ENCODE measurements at regions not wholly inside any gene's neighbourhood (a gene's known extent, or its start where the extent isn't known, plus 50 kb on each side); places are given as distances from the start of the nearest gene placed in this dataset.

GRCh38 chr2:151177756-151178155, 83.9 kb downstream of the RBM43 start:
- DNase-seq, result no peak
- H3K4me3 ChIP-seq, result no peak overlapping the region
- H3K36me3 ChIP-seq, result no peaks in the 10 kb centered on the region
- no peak overlapping the region for H3K27ac ChIP-seq
- H3K27me3 ChIP-seq, result no peaks in the 10 kb centered on the region
- TF ChIP-seq POLR2A (IDR thresholded peaks at IDR 0.05) (no peak), CTCF (IDR thresholded peaks at IDR 0.05) (no peak)
- no peaks in the 10 kb centered on the region for H3K4me1 ChIP-seq
- no peaks in the 10 kb centered on the region for H3K9me3 ChIP-seq

- no peak for TF ChIP-seq CTCF (IDR thresholded peaks at IDR 0.05)
- Histone ChIP-seq H3K9me3 (no peaks in the 10 kb centered on the region), H3K4me3 (no peak overlapping the region), H3K27ac (no peak overlapping the region), H3K4me1 (no peaks in the 10 kb centered on the region), H3K36me3 (no peaks in the 10 kb centered on the region), H3K27me3 (no peaks in the 10 kb centered on the region)
- DNase-seq, result no peak
Measured at GRCh38 chr2:151176661-151177060, 85.0 kb downstream of the RBM43 start.

GRCh38 chr2:151175864-151176263, 85.8 kb downstream of the RBM43 start:
- H3K9me3 ChIP-seq, result no peaks in the 10 kb centered on the region
- H3K27me3 ChIP-seq, result no peaks in the 10 kb centered on the region
- H3K4me1 ChIP-seq, result no peaks in the 10 kb centered on the region
- H3K27ac ChIP-seq, result no peak overlapping the region
- no peak for DNase-seq
- TF ChIP-seq POLR2A (IDR thresholded peaks at IDR 0.05), result no peak
- no peak for TF ChIP-seq CTCF (IDR thresholded peaks at IDR 0.05)
- no peak overlapping the region for H3K4me3 ChIP-seq
- H3K36me3 ChIP-seq, result no peaks in the 10 kb centered on the region

- no peak overlapping the region for H3K4me3 ChIP-seq
- no peaks in the 10 kb centered on the region for H3K9me3 ChIP-seq
- TF ChIP-seq CTCF (IDR thresholded peaks at IDR 0.05) (no peak), POLR2A (IDR thresholded peaks at IDR 0.05) (no peak)
- DNase-seq, result no peak
- no peaks in the 10 kb centered on the region for H3K36me3 ChIP-seq
- H3K4me1 ChIP-seq, result no peaks in the 10 kb centered on the region
- H3K27me3 ChIP-seq, result no peaks in the 10 kb centered on the region
- no peak overlapping the region for H3K27ac ChIP-seq
Measured at GRCh38 chr2:151174127-151174526, 87.5 kb downstream of the RBM43 start.

- Histone ChIP-seq H3K4me1 (no peaks in the 10 kb centered on the region), H3K9me3 (no peaks in the 10 kb centered on the region)
- TF ChIP-seq POLR2A (IDR thresholded peaks at IDR 0.05) (no peak), CTCF (IDR thresholded peaks at IDR 0.05) (no peak)
Measured at GRCh38 chr2:151171186-151171585, 90.5 kb downstream of the RBM43 start.

GRCh38 chr2:151166410-151166809, 95.3 kb downstream of the RBM43 start:
- TF ChIP-seq CTCF (IDR thresholded peaks at IDR 0.05) (no peak), POLR2A (IDR thresholded peaks at IDR 0.05) (no peak)
- no peak overlapping the region for H3K4me3 ChIP-seq
- H3K9me3 ChIP-seq, result no peaks in the 10 kb centered on the region
- no peaks in the 10 kb centered on the region for H3K4me1 ChIP-seq
- H3K27ac ChIP-seq, result no peak overlapping the region
- H3K27me3 ChIP-seq, result no peaks in the 10 kb centered on the region
- DNase-seq, result no peak
- H3K36me3 ChIP-seq, result no peaks in the 10 kb centered on the region

More at GRCh38 chr2:151171186-151171585, 90.5 kb downstream of the RBM43 start:
- H3K36me3 ChIP-seq, result no peaks in the 10 kb centered on the region
- DNase-seq, result no peak
- H3K4me3 ChIP-seq, result no peak overlapping the region
- H3K27me3 ChIP-seq, result no peaks in the 10 kb centered on the region
- H3K27ac ChIP-seq, result no peak overlapping the region
